Uterus (tissue), 3 donors: ENCODE measurements at regions not wholly inside any gene's neighbourhood (a gene's known extent, or its start where the extent isn't known, plus 50 kb on each side); places are given as distances from the start of the nearest gene placed in this dataset.

Source experiments
- DNase-seq, 2 donors: peaks; one replicate each; pipeline ENCODE4 v3.0.0-alpha.2; 2019 to 2020
- H3K27ac ChIP-seq, 2 donors: fragments of 200-600 bp; sonication (generic); 1 replicate in 1 of 2; 2 replicates in 1 of 2; pipeline ENCODE4 v1.5.1; 2016 to 2018
- H3K27me3 ChIP-seq, 2 donors: fragments of 200-600 bp; sonication (generic); one replicate each; pipeline ENCODE4 v1.5.1; 2018 to 2019; ENCODE audit warnings: control low read depth in 1 of 2
- H3K36me3 ChIP-seq, 2 donors: fragments of 200-600 bp; sonication (generic); one replicate each; pipeline ENCODE4 v1.5.1; 2019; ENCODE audit warnings: control low read depth in 1 of 2
- H3K4me1 ChIP-seq, 2 donors: fragments of 200-600 bp; sonication (generic); one replicate each; pipeline ENCODE4 v1.5.1; 2018 to 2019; ENCODE audit warnings: control low read depth in 1 of 2
- H3K4me3 ChIP-seq, 2 donors: fragments of 200-600 bp; sonication (generic); 1 replicate in 1 of 2; 2 replicates in 1 of 2; pipeline ENCODE4 v1.5.1; 2018 to 2019; ENCODE audit warnings: mild to moderate bottlenecking in 1 of 2
- H3K9me3 ChIP-seq, 2 donors: fragments of 200-600 bp; sonication (generic); one replicate each; pipeline ENCODE4 v1.5.1; 2019; ENCODE audit warnings: control low read depth in 1 of 2
- POLR2A ChIP-seq, 2 donors: fragments of 450-650 bp; IDR thresholded peaks; one replicate each; pipeline ENCODE4 v1.6.1; 2016; ENCODE audit warnings: antibody characterized with exemption in 2 of 2, mild to moderate bottlenecking in 1 of 2, moderate library complexity in 1 of 2
- intact Hi-C: fragments of 100-400 bp; cut with DNase I; formaldehyde crosslinking; loops from one replicate; pipeline ENCODE4 v1.15.1; 2023; ENCODE audit warnings: low total_unique reads
- TF ChIP-seq, protein P1 (sequence below), 4 experiments: fragments of 200-600 bp in 2 of 4; fragments of 450-650 bp in 2 of 4; sonication (generic) in 2 of 4; IDR thresholded peaks; one replicate each; pipeline ENCODE4 v1.5.1; 2016 to 2019; ENCODE audit warnings: antibody characterized with exemption in 4 of 4, mild to moderate bottlenecking in 2 of 4, moderate library complexity in 1 of 4
- donor health status: DM: yes; HTN: yes; CAD: no.

DNA sequence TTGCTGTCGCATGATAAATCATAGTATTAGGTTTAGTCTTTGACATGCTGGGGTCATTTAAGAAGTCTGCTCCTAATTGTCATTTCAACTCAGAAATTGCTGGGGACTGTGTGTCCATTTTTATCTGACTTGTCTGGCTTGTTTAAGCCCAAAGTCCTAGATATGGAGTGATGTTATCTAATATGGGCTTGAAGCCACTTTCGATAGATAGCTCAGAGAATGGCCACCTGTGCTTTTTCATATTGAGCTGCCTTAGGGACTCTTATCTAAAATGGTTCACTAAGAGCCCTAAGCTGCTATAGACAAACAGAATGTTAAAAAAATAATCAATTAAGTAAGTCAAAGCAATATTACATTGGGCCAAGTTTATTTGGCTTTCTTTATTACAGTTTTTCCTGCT lies 81.6 kb upstream of the CNTNAP4 start:
- intact Hi-C loops = no loop called here
- Histone ChIP-seq H3K27ac (no peak overlapping the region), H3K9me3 (no peaks in the 10 kb centered on the region), H3K4me1 (no peaks in the 10 kb centered on the region), H3K4me3 (no peak overlapping the region), H3K27me3 (no peaks in the 10 kb centered on the region), H3K36me3 (no peaks in the 10 kb centered on the region)
- no peak for DNase-seq
- TF ChIP-seq, protein P1, sequence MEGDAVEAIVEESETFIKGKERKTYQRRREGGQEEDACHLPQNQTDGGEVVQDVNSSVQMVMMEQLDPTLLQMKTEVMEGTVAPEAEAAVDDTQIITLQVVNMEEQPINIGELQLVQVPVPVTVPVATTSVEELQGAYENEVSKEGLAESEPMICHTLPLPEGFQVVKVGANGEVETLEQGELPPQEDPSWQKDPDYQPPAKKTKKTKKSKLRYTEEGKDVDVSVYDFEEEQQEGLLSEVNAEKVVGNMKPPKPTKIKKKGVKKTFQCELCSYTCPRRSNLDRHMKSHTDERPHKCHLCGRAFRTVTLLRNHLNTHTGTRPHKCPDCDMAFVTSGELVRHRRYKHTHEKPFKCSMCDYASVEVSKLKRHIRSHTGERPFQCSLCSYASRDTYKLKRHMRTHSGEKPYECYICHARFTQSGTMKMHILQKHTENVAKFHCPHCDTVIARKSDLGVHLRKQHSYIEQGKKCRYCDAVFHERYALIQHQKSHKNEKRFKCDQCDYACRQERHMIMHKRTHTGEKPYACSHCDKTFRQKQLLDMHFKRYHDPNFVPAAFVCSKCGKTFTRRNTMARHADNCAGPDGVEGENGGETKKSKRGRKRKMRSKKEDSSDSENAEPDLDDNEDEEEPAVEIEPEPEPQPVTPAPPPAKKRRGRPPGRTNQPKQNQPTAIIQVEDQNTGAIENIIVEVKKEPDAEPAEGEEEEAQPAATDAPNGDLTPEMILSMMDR (IDR thresholded peaks at IDR 0.05) = no peak

DNA sequence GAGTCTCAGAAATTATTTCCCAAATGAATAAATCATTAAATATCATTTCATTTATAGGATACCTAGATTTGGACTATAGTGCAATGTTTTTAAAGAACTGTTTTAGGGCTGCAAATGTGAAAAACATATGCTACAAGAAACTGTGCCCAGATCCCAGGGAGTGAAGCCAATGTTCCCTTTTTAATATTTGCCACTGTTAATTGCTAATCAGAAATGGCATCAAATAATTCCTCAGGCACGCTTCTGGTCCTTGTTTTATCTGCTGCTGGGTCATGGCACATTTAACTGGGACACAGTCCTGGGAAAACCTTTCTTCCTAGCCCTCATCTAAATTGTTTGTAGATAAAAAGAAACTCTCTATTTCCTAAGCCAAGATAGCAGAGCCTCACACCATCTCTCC lies 79.3 kb upstream of the CNTNAP4 start:
- DNase-seq = no peak
- Histone ChIP-seq H3K27me3 (no peaks in the 10 kb centered on the region), H3K4me1 (no peaks in the 10 kb centered on the region), H3K27ac (no peak overlapping the region), H3K9me3 (no peaks in the 10 kb centered on the region), H3K36me3 (no peaks in the 10 kb centered on the region), H3K4me3 (no peak overlapping the region)
- TF ChIP-seq, protein P1 (IDR thresholded peaks at IDR 0.05) = no peak
- no peak for TF ChIP-seq POLR2A (IDR thresholded peaks at IDR 0.05)
- intact Hi-C loops = no loop called here

DNA sequence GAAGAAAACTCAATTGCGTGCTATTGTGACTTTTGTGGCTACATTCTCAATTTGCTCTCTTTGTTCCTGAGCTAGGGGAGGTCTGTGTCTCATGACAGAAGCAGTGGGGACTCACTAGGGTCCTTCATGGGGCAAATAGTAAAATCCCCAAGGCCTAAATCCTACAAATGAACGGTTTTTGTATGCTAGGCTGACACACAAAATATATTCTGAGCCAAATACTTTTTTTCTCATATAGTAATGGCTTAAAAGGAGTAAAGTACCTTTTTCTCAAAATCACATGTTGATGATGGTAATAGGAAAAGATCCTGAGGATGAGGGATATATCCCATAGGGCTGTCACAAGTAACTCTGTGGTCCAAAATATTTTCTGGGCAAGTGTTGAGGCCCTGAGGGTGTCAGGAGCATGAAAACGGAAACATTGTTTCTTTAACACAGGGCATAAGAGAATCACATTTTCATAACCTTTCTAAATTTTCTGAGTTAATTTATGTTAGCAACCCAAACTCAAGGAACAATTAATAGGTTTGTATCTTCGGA lies 77.5 kb upstream of the CNTNAP4 start:
- Histone ChIP-seq H3K9me3 (no peaks in the 10 kb centered on the region), H3K4me1 (no peaks in the 10 kb centered on the region), H3K36me3 (no peaks in the 10 kb centered on the region), H3K27me3 (no peaks in the 10 kb centered on the region), H3K4me3 (no peak overlapping the region), H3K27ac (no peak overlapping the region)
- DNase-seq = no peak
- TF ChIP-seq, protein P1 (IDR thresholded peaks at IDR 0.05) = no peak
- no peak for TF ChIP-seq POLR2A (IDR thresholded peaks at IDR 0.05)
- intact Hi-C loops = no loop called here

- Histone ChIP-seq H3K36me3 (no peaks in the 10 kb centered on the region), H3K9me3 (no peaks in the 10 kb centered on the region), H3K4me1 (no peaks in the 10 kb centered on the region), H3K27ac (no peak overlapping the region), H3K27me3 (no peaks in the 10 kb centered on the region), H3K4me3 (no peak overlapping the region)
- no peak for DNase-seq
- intact Hi-C loops = no loop called here
- no peak for TF ChIP-seq POLR2A (IDR thresholded peaks at IDR 0.05)
- TF ChIP-seq, protein P1 (IDR thresholded peaks at IDR 0.05) = no peak
Observed at GRCh38 chr16:76201385-76201784, 75.8 kb upstream of the CNTNAP4 start.

GRCh38 chr16:76204249-76204648 lies 73.0 kb upstream of the CNTNAP4 start:
- H3K4me3 ChIP-seq = no peak overlapping the region
- no peaks in the 10 kb centered on the region for H3K27me3 ChIP-seq
- intact Hi-C loops = no loop called here
- no peaks in the 10 kb centered on the region for H3K9me3 ChIP-seq
- DNase-seq = no peak
- H3K4me1 ChIP-seq = no peaks in the 10 kb centered on the region
- no peak for TF ChIP-seq POLR2A (IDR thresholded peaks at IDR 0.05)
- TF ChIP-seq, protein P1 (IDR thresholded peaks at IDR 0.05) = no peak
- no peaks in the 10 kb centered on the region for H3K36me3 ChIP-seq
- no peak overlapping the region for H3K27ac ChIP-seq
